ENCODE measurements at regions not wholly inside any gene's neighbourhood (a gene's known extent, or its start where the extent isn't known, plus 50 kb on each side); places are given as distances from the start of the nearest gene placed in this dataset.
"Not testable (repeated sequence)": the region's sequence is repeated elsewhere in the genome, so short reads cannot be mapped to it uniquely, and the experiment has no call there.

DNA sequence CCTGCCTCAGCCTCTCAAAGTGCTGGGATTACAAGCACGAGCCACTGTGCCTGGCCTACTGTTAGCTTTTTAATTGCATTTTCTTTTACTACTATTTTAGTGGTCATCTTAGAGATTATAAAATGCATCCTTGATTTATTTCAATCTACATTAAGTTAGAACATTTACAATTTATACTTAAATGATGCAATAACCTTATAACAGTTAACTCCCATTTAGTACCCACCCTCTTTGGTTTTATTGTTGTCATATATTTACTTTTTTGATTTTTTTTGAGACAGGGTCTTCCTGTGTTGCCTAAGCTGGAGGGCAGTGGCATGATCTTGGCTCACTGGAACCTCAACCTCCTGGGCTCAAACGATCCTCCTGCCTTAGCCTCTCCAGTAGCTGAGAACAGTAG lies 77.3 kb downstream of the PPCDC start:
- in situ Hi-C loops (cut with MboI; ENCODE audit: low pct_unique_long_range_greater_than_20kb, low sequenced_read_pairs): no loop called here
- DNase-seq: no peak

DNA sequence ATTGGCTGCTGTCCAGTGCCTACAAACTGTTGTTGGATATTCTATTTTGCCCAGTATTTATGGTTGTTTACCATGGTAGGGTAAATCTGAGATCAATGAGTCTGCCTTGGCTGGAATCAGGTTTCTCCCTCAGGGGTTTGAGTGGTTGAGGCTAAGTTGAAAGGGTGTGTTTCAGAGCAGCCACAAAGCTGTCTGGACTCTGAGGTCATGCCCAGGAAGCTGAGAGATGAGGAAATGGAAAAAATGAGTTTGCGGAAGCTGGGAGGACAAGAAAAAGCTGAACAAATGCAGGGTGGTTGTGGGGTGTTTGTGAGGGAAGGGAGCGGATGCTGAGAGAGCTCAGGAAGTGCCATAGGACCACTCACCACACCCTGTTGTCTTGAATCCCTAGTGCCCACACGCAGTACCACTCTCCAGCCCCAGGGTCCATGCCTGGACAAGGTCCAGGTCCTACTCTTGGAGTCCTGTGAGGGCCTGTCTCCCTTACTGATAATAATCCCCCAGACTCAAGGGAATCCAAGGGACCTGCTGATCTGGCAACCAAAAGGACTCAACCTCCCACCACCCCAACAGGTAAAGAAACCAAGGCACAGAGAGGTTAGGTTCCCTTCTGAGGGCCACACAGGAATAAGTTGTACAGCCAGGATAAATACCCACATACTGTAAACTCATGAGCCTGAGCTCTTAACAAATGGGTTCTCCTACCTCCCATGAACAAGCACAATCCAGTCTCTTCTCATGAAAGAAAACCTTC lies 81.6 kb downstream of the PPCDC start:
- DNase-seq: peak; percentile 100
- in situ Hi-C loops (cut with MboI; ENCODE audit: low pct_unique_long_range_greater_than_20kb, low sequenced_read_pairs): no loop called here

DNA sequence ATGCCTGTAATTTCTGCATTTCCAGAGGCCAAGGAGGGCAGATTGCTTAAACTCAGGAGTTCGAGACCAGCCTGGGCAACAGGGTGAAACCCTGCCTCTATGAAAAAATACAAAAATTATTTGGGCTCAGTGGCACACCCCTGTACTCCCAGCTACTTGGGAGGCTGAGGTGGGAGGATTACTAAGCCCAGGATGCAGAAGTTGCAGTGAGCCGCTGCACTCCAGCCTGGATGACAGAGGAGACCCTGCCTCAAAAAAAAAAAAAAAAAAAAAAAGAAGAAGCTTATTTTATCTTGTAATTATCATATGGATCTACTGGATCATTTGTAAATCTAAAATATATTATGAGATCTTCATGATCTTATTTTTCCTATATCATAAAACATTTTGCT lies 84.1 kb downstream of the PPCDC start:
- in situ Hi-C loops (cut with MboI; ENCODE audit: low pct_unique_long_range_greater_than_20kb, low sequenced_read_pairs): no loop called here
- no peak for DNase-seq

DNA sequence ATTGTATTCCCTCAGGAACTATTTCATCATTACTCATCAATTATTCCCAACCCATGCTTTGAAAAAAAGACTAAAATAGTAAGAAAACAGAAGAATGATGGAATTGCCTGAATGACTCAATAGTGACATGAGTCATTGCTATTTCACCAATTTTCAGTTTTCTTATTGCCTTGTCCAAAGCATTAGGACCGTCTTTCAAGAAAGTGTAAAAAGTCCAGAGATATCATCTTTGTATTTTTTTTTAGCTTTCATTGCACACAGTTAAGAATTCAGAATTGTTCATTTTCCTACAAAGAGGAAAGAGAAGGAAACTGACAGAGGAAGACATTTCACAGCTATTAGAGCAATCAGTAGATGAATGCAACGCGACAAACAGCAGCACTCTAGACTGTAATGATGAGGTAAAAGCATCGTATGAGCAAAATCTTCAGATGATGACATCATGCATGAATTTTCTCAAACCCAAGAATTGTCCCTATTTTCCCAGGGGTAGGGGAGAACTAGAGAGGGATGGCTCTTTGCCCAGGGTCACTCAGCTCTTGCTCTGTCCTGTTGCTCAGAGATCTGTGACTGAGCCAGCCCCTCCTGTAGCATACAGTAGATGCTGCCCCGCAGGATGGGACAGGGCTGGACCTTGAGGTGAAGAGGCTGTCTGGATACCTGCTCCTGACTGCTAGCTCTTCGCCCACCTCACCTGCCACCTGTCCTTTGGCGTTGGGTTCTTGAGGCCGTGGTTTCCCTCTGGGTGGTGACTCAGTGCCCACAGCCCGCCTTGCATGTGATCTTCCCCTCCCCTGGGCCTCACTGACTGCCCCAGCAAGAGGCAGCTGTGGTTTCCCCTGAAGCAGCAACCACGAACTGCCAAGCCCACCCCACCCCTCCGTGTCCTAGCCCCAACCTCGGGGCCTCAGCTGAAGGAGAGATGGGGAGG lies 84.8 kb downstream of the PPCDC start:
- in situ Hi-C loops (cut with MboI; ENCODE audit: low pct_unique_long_range_greater_than_20kb, low sequenced_read_pairs): no loop called here
- DNase-seq: peak; percentile 92

DNA sequence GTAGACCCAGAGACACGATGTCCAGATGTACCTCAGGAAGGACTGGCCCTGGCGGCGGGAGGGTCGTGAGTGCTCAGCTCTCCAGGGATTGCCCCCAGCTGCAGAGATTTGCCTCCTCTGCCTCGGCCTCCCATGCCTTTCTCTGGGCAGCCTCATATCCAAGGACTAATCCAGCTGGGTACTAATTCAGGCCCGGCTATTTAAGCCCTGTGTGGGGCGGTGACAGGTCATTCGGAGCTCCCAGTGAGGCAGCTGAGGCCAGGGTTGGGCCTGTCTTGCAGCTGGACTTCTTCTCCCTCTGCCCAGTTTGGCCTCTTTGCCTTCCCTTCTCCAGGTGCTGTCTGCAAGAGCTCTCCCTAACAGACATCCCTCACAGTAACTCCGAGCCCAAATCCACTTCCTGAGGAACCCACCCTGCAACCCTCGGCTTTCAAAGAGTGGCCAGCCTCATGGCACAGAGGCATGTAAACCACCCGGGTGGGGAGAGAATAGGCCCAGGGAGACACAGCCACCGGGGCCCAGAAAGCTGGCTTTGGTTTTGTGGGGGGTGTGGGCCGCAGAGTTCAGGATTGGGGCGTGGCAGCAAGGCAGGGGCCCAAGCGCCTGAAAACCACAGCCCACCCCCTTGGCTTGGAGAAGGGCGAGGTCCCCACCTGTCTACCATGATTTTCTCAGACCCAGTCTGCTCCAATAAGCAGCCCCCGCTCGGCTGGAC lies 85.8 kb downstream of the PPCDC start:
- DNase-seq: no peak
- in situ Hi-C loops (cut with MboI; ENCODE audit: low pct_unique_long_range_greater_than_20kb, low sequenced_read_pairs): no loop called here

DNA sequence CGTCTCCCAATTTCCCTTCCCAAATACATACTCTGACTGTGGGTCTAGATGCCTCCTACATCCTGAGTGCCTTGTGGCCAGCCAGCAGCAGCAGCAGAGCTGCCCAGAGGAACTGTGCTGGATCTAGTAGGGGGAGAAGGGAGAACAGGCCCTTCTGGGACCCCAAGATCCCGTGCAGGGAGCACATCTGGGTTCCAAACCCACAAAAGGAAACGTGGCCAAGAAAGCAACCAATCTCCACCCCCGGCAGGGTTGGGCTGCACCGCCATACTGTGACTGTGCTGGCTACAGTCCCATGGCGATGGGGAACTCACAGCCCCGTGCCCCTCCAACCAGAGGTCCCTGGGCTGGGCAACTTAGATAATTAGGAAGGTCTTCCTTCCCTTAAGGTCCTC lies 86.3 kb downstream of the PPCDC start:
- in situ Hi-C loops (cut with MboI; ENCODE audit: low pct_unique_long_range_greater_than_20kb, low sequenced_read_pairs): no loop called here
- DNase-seq: peak; percentile 73

DNA sequence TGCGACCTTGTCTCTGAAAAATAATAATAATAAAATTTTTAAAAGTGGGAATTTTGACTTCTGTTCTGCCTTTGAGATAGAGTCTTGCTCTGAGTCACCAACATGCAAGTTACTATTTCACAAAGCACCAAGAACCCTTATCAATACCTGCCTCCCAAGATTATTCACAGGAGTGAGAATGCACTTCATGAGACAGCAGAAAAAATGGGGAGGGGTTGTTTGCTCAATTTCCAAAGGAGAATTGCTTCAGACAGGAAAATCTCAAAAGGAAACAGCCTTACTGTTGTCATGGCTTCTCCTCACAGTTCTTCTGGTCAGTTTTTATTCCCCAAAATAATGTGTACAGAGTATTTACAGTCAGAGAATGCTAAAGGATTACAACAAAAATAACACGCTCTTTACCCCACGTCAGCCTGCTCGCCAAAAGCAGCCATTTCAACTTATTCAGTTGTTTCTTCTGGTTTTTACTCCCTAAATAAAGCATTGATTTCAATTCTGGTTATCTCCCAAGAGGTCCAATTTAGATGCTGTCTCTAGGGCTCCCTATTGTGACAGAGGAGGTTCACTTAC lies 89.0 kb downstream of the PPCDC start:
- DNase-seq: no peak
- in situ Hi-C loops (cut with MboI; ENCODE audit: low pct_unique_long_range_greater_than_20kb, low sequenced_read_pairs): no loop called here

DNA sequence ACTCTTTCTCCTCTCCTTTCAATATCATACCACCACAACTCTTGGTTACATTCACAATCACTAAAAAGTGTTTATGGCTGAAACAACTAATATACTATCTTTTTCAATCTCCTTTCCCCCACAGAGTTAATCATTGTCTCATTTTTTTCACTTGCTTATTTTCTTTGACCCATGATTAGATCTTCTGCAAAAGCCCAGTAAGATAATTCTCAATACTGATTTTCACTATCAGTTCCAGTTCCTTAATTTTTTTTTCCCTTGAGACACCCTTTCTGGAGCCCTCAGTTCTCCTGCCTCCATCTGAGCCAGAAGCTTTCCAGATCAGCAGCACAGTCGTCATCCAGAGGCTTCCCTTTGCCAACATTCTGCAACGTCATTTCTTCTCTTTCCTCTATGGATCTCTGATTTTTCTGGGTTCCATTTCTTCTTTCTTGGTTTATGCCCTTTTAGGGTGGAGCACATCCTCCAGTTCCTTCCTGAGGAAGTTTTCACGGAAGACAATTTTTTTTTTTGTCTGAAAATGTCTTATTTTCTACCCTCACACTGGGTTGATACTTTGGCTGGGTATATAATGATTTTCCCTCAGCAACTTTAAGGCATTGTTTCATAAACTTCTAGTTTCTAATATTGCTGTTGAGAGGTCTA lies 88.7 kb upstream of the C15orf39 start:
- in situ Hi-C loops (cut with MboI; ENCODE audit: low pct_unique_long_range_greater_than_20kb, low sequenced_read_pairs): no loop called here
- DNase-seq: no peak

DNA sequence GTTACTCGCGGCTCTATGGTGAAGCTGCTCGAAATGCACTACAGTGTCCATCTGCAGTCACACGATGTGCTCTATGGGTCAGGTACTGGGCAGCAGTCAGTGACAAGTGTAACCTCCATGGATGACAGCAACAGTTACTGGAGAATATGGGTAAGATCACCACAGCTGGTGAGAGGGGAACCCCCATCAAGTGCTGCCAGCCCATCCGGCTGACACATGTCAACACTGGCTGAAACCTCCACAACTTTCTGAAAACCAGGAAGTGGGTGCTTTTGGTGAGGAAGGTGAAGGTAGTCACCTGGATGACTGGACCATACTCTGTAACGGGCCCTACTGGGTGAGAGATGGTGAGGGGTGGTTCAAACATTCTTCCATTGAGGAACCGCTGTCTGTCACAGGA lies 87.4 kb upstream of the C15orf39 start:
- in situ Hi-C loops (cut with MboI; ENCODE audit: low pct_unique_long_range_greater_than_20kb, low sequenced_read_pairs): no loop called here
- no peak for DNase-seq

DNA sequence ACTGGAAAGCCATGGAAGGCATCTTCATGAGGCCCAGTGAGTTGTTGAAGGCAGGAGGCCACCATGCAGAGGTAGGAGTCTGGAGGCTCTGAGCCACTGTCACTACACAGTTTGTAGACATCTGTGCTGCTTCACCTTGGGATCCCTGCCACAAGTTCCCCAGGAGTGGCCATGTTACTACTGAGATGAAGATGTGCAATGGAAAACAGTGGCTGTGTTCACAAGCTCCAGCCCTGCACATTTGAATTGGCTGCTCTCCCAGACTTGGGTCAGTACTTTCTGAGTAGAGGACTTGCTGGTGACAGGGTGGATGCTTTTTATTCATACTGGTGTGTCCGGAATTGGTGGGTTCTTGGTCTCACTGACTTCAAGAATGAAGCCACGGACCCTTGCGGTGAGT lies 86.9 kb upstream of the C15orf39 start:
- no peak for DNase-seq
- in situ Hi-C loops (cut with MboI; ENCODE audit: low pct_unique_long_range_greater_than_20kb, low sequenced_read_pairs): no loop called here

DNA sequence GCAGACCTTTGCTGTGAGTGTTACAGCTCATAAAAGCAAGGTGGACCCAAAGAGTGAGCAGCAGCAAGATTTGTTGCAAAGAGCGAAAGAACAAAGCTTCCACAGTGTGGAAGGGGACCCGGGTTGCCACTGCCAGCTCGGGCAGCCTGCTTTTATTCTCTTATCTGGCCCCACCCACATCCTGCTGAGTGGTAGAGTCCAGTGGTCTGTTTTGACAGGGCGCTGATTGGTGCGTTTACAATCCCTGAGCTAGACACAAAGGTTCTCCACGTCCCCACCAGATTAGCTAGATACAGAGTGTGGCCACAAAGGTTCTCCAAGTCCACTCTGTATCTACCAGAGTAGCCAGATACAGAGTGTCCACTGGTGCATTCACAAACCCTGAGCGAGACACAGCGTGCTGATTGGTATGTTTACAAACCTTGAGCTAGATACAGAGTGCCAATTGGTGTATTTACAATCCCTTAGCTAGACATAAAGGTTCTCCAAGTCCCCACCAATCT lies 86.2 kb upstream of the C15orf39 start:
- DNase-seq; in situ Hi-C loops (cut with MboI; ENCODE audit: low pct_unique_long_range_greater_than_20kb, low sequenced_read_pairs): not testable (repeated sequence)

DNA sequence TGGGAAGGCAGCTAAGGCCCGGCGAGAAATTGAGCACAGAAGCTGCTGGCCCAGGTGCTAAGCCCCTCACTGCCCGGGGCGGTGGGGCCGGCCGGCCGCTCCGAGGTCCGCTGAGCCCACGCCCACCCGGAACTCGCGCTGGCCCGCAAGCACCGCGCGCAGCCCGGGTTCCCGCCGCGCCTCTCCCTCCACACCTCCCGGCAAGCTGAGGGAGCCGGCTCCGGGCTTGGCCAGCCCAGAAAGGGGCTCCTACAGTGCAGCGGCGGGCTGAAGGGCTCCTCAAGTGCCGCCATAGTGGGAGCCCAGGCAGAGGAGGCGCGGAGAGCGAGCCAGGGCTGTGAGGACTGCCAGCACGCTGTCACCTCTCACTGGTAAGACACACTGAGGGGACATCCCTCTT lies 85.5 kb upstream of the C15orf39 start:
- in situ Hi-C loops (cut with MboI; ENCODE audit: low pct_unique_long_range_greater_than_20kb, low sequenced_read_pairs); DNase-seq: not testable (repeated sequence)

DNA sequence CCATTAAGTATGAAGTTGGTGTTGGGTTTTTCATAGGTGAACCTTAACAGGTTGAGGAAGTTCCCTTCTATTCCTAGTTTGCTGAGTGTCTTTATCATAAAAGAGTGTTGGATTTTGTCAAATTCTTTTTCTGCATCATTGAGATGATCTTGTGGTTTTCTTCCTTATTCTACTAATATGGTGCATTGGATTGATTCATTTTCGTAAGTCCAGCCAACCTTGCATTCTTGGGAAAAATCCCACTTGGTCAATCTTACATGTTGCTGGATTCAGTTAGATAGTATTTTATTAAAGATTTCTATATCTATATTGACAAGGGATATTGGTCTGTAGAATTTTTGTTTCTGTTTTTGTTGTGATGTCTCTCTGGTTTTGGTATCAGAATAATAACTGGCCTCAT lies 83.7 kb upstream of the C15orf39 start:
- in situ Hi-C loops (cut with MboI; ENCODE audit: low pct_unique_long_range_greater_than_20kb, low sequenced_read_pairs): no loop called here
- no peak for DNase-seq

DNA sequence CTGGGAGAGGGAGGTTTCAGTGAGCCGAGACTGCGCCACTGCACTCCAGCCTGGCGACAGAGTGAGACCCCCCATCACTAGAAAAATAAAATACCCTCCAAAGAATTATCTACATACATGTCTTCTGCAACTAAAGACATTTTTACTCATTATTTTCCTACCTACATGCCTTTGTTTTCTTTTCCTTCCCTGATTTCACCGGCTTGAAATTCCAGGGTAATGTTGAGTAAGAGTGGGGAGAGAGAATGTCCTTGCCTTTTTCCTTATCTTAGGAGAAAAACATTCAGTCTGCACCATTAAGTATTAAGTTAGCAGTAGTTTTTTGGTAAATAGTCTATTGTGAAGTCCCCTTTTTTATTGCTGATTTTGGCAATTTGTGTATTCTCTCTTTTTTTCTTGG lies 82.4 kb upstream of the C15orf39 start:
- not testable (repeated sequence) for DNase-seq

DNA sequence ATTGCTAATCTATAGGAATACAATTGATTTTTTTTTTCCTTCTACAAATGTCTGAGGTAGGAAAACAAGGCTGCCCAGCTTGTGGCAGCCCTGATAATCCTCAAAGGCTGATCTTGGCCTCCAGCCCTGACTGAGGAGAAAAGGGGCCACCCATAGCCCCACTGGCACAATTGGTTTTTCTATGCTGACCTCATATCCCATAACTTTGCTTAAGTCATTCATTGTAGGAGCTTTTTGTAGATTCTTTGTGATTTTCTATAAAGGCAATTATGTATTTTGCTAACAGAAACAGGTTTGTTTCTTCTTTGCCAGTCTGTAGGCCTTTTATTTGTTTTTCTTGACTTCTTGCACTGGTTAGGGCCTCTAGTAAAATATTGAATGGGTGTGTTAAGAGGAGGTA lies 80.2 kb upstream of the C15orf39 start:
- no peak for DNase-seq
- in situ Hi-C loops (cut with MboI; ENCODE audit: low pct_unique_long_range_greater_than_20kb, low sequenced_read_pairs): no loop called here

More for the DNA sequence above, 82.4 kb upstream of the C15orf39 start:
- in situ Hi-C loops (cut with MboI; ENCODE audit: low pct_unique_long_range_greater_than_20kb, low sequenced_read_pairs): not testable (repeated sequence)

DNA sequence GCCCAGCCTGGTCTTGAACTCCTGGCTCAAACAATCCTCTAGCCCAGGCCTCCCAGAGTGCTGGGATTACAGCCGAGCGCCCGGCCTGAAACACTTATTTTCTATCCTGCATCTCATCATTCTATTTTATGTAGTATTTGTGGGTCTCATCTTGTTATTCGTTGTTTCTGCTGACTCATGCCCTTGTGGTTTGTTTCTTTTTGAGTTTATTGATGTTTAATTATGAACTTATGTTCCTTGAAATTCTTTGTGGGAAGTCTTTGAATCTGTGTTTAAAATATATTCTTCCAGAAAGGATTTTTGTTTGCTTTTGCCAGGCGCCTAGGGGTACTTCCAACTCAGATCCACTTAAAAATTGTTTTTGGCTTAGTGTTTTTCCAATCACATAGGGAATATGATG lies 78.3 kb upstream of the C15orf39 start:
- in situ Hi-C loops (cut with MboI; ENCODE audit: low pct_unique_long_range_greater_than_20kb, low sequenced_read_pairs): no loop called here
- no peak for DNase-seq

DNA sequence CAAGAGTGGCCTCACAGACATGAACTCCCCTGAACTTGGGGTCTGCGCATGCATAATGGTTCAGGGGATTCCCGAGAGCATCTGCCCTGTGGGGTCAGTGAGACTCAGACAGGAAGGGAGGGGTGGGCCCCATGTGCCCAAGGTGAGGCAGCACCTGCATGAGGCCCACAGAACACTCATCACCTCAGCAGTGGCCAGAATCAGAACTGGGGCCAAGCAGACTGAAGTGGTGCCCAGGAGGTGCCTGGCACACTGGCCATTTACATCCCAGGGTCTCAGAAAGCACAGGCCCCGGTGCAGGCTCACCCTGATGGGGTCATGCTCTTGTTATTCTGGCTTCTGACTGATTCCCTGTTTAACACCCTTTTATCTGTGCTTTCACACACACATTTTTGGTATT lies 77.4 kb upstream of the C15orf39 start:
- in situ Hi-C loops (cut with MboI; ENCODE audit: low pct_unique_long_range_greater_than_20kb, low sequenced_read_pairs); DNase-seq: not testable (repeated sequence)

DNA sequence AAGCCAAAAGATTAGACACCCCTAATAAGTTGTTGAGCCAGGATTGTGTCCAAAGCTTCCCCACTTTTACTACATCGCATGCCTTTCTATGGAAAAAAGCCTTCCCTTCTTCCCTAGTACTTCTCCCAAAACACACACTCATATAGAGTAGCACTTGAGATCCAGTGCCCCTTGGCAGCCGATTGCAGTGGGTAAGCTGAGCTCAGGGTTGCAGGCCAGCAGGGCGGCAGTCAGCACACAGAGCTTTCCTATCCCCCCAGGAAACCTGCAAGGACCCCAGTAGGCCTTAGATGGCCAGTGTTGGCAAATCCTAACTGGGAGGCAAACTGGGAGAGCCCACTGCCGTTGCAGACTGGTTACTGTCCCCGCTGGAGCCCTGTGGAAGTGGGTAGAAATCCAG lies 75.7 kb upstream of the C15orf39 start:
- in situ Hi-C loops (cut with MboI; ENCODE audit: low pct_unique_long_range_greater_than_20kb, low sequenced_read_pairs): no loop called here

More for the DNA sequence above, 75.7 kb upstream of the C15orf39 start:
- no peak for DNase-seq

Data from KBM-7 (cell line).